HG02642 (cell line): ENCODE measurements at regions not wholly inside any gene's neighbourhood (a gene's known extent, or its start where the extent isn't known, plus 50 kb on each side); places are given as distances from the start of the nearest gene placed in this dataset.

Experiments used
- ATAC-seq: cut with Tn5 transposase; IDR thresholded peaks from one replicate; pipeline ENCODE4 v1.9.1; 2021; ENCODE audit warnings: mild to moderate bottlenecking; ENCODE audit not compliant: unreplicated experiment, poor library complexity

DNA sequence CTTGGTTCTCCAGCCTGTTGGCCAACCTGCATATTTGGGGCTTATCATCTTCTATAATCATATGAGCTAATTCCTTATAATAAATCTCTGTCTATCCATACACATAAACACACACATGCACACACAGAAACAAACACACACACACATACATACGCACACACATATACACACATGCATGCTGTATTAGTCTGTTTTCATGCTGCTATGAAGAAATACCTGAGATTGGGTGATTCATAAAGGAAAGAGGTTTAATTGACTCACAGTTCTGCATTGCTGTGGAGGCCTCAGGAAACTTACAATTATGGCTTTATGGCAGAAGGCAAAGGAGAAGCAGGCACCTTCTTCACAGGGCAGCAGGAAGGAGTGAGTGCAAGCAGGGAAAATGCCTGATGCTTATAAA lies 707.4 kb upstream of the CDH2 start:
- ATAC-seq: no peak

DNA sequence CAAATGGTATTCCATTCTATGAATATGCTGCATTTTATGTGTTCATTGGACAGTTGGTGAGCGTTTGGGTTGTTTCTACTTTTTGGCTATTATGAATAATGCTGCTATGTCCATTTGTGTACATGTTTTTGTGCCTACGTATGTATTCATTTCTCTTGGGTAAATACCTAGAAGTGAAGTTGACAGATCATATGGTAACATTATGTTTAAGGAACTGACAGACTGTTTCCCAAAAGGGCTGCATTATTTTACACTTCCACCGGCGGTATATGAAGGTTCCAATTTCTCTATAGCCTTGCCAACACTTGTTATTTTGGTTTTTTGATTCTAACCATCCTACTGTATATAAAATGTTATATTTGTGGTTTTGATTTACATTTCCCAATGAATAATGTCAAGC lies 703.9 kb upstream of the CDH2 start:
- no peak for ATAC-seq

DNA sequence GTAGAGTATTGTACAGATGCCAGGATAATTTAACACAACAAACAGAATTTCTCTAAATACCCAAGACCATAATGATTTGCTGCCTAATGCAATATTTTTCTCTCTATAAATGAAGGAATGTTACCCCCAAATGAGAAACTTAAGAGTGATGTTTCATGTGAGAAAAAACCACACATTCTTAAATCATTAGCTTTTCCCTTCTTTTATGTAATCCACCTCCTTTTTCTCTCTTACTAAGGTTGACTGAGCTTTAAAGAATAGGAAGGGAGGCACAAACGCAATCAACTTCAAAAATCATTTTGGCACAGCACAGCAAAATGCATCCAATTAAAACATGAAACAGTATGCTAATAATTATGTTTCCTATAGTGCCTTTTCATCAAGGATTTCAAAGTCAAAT lies 698.1 kb upstream of the CDH2 start:
- no peak for ATAC-seq

DNA sequence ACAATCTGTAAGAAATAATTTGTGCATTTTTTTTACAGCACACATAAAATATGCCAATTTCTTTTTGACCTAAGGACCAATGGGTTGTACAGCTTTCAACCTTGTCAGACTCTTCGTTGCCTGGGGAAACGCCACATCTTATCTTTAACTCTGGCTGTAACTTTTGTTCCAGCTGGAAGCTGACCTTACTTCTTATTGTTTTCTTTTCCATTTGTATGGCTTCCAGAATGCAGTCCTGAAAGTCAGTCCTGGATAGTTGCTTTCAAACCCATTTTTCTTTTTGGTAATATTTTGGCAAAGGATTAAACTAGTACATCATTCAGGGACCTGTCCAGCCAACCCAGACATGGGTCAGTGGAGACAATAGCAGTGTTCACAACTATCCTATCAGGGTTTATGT lies 686.5 kb upstream of the CDH2 start:
- ATAC-seq: no peak

DNA sequence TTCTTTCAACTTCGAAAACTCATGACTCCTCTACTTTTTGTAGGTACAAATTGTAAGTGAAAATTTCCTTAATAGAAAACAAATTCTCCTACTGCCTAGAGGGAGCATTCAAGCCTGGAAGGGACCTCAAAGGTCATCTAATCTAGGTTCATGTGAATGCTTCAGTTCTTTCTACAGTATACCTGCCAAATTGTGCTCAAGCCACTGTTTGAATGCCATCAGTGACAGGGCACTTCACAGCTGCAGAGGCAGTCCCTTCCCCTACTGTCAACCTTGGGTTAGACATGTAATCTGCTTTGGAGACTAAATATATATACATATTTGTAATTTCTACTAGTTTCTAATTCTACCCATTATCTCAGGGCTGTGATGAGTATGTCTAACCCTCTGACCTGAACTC lies 681.3 kb upstream of the CDH2 start:
- ATAC-seq: no peak

DNA sequence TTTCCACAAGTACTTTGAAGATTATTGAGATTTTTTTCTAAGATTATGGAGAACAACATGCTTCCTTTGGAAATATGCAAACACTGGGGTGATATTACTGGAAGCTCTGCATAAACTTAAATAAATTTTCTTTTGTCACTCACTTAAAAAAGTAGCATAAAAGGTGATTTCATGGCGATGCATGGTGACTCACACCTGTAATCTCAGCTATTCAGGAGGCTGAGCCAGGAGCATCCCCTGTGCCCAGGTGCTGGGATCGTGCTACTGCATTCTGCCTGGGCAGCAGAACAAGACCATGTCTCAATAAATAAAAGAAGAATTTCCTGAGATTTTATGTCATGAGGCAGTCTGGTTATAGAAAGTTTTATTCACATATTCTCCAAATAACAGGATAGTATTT lies 679.1 kb upstream of the CDH2 start:
- no peak for ATAC-seq

DNA sequence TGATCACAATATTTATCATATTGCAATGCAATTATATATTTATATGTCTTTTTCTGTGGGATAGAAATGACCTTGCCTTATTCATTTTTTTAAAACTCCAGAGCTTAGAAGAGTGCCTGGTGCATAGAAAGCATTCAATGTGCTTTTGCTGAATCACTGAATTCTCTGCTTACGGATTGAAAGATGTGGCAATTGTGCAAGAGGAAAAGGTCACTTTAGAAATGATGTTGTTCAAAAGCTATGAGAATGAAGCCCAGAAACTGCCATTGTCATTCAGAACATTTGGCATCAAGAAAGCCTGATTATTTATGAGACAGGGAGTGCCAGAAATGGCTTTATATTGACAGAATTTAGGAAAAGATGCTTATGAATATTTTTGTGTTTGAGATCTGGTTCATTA lies 678.6 kb upstream of the CDH2 start:
- no peak for ATAC-seq

DNA sequence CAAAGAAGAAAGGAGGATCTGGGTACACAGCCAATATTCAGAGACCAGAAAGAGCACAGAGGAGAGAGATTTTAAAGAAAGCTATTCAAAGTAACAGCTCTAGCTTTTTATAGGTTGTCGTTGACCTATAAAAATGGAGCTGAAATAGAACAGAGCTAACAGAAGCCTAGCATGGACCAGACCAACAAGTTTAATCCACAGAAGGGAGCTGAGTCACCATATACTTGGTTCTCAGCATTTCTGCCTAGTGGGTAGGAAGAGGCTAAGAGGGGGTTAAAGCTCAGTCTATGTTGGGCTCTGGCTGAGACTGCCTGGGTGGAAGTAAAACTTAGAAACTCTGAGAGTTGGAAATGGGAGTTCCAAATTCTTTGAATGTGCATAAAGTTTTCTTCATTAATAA lies 678.0 kb upstream of the CDH2 start:
- no peak for ATAC-seq

DNA sequence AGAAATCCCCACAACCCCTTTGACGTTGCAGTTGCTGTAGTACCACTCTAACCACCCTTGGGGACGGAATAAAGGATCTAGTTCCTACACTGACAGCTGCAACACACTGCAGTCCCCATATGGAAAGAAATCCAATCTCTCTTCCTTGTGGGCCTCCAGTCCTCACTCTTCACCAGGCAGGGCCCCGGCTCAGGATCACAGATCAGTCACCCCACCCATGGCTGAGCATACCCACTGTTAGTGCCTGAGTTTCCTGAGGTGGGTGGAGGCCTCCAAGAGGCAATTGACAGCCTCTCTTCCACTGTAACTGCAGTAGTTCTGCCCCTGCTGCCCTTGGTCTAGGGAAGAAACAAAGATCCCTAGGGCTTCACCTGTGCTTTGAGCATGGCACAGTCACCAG lies 670.0 kb upstream of the CDH2 start:
- no peak for ATAC-seq

DNA sequence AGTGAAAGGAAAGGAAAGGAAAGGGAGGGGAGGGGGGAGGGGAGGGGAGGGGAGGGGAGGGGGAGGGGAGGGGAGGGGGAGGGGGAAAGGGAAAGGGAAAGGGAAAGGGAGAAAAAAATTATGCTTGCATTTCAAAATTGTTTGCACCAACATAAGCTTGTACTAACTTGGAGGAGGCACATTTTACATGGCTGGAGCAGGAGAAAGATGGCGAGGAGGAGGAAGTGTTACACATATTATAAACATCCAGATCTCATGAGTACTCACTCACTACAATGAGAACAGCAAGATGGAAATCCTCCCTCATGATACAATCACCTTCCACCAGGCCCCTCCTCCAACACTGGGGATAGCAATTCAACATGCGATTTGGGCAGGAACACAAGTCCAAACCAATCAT lies 660.2 kb upstream of the CDH2 start:
- ATAC-seq: no peak

DNA sequence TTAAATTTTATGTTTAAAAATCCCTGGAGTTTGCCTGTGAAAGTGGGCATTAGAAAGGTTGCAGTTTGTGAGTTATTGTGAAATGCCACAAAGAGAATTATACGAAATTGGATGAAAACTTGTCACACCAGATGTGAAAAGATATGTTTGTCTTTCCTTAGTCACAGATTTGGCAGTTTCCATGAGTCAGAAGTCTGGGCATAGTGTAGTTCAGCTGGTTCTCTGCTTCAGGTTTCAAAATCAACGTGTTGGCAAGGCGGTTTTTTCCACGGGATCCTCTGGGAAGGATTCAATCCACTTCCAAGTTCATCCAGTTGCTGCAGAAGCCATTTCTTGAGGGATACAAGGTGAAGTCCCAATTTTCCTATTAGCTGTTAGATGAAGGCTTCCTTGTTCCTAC lies 658.0 kb upstream of the CDH2 start:
- ATAC-seq: no peak

DNA sequence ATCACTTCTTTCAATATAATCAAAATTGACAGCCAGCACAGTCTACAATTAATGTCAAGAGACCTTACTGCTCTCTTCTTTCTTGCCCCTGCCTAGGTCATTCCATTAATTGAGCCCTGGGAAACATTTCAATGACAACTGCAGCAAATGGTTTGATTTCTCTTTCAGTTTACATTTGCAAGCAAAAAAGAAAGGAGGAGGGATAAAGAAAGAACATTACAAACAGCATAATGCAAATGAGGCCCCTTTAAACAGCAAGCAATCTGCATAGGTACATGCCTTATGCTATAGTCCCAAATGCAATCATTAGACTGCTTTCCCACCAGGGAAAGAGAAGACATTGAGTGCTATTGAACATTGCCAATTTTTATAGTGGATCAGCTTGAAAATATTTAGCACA lies 655.0 kb upstream of the CDH2 start:
- no peak for ATAC-seq

DNA sequence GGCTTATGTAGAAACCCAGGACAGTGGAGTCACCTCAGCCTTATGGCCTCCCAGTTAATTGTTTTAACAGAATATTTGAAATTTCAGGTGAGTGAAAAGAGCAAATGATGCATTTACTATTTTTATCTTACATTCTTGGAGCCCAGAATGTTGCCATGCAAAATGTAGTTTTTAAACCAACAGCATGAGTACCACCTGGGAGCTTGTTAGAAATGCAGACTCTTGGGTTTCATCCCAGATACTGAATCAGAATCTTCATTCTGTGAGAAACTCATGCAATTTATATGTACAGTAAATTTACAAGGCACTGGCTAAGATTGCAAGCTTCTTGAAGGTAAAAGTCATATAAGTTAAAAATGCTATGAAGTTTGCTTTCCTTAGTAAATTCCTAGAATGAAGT lies 654.5 kb upstream of the CDH2 start:
- no peak for ATAC-seq

DNA sequence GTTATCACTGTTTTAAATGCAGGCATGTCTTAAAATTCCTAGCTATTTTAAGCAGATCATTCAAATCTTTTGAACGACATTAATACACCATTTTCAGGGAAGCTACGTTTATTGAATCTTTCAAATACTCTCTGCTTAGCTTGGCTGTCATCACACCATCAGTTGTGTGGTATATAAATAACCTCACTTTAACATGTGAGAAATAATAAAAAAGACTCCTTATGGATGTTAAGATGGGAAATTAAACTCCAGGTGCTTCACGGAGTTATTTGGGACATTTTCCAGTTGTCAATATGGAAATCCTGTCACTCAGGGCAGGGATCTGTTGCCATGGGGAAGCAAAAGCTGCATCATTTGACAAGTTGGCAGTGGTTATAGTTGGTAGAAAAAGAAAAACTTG lies 649.2 kb upstream of the CDH2 start:
- ATAC-seq: no peak

DNA sequence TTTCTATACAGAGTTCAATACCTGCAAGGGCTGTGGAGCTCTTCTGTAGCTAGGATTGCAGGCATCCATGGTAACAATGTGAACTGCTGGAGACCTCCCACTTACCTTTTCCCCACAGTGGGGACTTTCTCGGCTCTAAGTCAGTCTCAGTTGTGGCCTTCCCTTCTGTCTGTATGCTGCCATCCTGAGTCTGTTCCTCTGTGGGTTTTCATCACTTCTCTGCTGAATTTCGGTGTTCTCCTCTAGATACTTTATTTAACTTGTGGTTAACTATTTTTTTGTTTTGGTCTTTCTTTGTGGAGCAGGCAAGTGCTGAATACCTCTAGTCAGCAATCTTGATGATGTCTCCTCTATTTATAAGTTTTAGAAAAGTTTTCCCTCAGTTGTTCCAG lies 647.2 kb upstream of the CDH2 start:
- ATAC-seq: no peak

DNA sequence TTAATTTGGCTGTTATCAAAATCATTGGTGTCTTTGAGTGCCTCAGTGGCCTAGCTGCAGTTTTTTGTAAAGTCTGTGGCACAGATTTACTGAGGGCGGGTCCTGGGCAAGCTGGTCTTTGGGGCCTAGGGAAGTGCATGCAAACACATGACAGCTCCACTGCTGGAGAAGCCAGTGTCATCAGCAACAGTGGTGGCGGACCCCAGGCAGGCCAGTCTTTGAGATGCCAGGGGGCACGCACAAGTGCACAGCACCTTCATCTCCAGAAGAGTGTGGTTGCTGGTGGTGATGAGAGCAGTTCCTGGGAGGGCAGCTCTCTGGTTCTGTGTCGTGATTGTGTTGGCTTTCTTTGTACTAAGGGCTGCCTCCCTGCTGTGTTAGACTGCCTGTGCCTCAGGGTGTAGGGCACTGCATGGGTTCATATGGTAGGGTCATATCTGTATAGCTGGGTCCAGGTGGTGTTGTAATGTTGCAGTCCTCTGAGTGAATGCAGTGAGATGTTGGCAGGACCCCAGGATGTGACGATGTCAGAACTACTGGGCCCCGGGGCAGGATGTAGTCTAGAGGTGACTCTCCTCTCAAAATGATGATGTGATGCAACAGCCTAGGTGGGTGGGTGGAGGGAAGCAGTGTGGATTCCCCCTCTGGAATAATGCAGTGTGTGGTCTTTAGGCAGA lies 646.7 kb upstream of the CDH2 start:
- no peak for ATAC-seq

DNA sequence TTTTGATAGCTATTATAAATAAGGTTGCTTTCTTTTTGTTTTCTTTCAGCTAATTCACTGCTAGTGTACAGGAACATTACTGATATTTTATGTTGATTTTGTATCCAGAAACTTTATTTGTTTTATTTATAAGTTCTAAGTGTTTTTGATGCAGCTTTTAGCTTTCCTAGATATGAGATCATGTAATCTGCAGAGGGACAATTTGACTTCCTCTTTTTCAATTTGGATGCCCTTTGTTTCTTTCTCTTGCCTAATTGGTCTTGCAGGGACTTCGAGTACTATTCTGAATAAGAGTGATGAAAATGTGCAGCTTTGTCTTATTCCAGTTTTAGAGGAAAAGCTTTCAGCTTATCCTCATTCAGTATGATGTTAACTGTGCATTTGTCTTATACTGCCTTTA lies 643.4 kb upstream of the CDH2 start:
- no peak for ATAC-seq

DNA sequence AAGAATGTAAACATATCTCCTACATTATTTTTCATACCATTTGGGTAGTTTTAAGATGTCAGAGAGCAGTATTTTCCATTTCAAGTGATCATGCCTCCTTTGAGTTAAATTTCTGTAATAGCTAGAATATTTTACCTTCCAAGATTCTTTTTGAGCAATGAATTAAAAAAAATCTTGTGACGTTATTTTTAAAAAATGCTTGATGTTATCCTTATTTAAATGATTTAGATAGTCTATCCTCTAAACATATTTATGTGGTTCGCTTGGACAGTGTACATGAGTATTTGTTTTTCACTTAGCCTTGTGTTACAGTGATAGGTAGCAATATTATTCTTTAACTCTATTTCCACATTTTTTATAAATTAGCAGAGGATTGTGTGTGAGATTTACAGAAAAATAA lies 639.2 kb upstream of the CDH2 start:
- ATAC-seq: no peak

DNA sequence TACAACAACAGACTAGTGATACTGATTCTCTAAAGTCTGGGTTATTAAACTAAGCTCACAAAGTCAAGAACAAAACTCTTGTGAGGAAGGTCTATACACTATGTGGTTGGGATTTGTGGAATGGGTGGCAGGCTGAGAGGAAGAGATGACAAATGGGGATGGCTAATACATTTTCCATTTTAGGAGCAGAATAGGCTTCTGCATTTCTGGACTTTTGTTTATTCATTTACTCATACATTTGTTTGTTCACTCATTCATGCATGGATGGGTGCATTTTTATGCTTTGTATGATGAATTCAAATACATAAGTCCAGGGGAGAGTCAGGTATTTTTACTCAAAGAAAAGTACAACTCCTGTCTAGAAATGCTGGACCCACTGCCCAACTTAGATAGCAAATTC lies 637.4 kb upstream of the CDH2 start:
- no peak for ATAC-seq

DNA sequence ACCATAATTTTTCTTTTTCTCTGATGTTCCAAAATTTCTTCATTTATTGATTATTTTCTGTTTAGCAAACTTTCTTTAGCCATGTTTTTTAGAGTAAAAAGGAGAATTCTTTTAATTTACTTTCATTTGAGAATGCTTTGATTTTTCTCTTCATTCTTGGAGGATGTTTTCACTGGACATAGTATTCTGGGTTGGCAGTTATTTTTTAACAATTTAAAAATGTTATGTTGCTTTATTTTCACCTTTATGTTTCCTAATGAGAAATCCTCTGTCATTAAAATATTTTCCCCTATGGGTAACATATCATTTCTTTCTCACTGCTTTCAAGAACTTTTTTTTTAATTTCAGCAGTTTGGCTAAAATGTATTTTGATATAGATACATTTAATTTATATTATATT lies 631.4 kb upstream of the CDH2 start:
- no peak for ATAC-seq

DNA sequence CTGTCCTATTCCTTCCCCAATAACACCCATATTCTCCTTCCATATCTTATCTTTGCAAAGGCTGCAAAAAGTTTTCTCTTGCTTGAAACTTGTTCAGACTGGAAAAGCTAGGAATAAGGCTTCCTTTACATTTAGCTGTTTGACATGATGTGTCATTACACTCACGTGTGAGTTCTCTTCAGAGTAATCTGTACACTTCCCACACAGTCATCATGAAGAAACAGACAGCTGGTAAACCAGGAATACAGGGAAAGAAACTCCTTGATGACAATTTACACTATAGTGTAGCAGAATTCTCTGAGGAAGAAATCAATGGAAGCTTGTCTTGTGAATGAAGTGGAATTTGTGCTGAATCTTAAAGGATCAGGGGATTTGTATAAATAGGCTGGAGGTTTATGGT lies 628.6 kb upstream of the CDH2 start:
- ATAC-seq: no peak

DNA sequence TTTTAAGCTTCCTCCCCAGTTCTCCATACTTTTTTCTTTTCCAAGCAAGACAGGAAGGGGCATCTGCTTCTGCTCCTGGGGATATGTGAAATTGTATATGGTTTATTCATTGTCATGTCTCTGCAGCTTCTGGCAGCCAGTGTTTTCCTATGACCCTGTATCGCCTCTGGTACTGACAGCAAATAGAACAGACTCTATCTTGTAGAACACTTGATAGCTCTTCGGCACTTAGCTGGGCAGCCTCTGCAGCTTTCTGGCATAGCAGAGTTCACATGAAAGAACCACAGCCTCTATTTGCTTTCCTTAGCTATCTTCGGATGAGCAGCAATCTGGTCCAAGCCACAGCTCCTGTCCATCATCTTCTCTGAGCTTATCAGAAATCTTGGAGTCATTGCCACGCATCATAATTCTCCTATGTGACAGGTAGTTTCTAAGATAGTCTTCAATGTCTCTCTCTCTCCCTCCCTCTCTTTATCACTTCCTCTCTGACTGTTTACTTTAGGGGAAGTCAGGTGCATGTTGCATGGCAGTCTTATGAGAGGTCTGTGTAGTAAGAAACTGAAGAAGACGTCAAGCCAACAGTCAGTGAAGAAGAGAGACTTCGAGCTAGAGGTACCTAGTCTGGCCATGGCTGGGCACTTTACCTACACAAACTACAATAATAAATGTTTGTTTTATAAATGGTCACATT lies 627.7 kb upstream of the CDH2 start:
- no peak for ATAC-seq

DNA sequence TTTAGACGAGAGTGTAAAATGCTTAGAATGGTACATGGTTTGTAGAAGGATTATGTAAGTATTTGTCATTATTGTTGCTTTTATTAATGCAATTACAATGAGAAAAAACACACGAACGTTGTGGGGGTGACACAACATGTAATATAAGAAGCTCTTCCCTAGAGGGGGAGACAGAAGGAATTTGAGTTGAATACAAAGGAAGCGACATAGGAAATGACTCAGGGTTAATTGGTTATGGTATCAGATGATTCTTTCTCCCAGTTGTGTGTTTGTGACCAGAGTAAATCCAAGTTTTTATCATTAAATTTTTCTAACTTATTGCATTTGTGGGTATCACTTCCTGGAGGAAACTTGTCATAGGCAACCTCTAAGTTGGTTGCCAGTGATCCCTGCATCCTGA lies 625.6 kb upstream of the CDH2 start:
- no peak for ATAC-seq
